NCI-H2227 treated with DMSO at 0.1 percent for 48 hours (cell line): ENCODE measurements at regions not wholly inside any gene's neighbourhood (a gene's known extent, or its start where the extent isn't known, plus 50 kb on each side); places are given as distances from the start of the nearest gene placed in this dataset.
"Not testable (repeated sequence)": the region's sequence is repeated elsewhere in the genome, so short reads cannot be mapped to it uniquely, and the experiment has no call there.

Experiments used
- DNase-seq: peaks from one replicate; lab custom pipeline; 2025; lab: John Stamatoyannopoulos, UW

- DNase-seq: no peak
These were observed 440.8 kb upstream of the CDH20 start for GRCh38 chr18:60892441-60892840.

- no peak for DNase-seq
These were observed 440.4 kb upstream of the CDH20 start for GRCh38 chr18:60892855-60893254.

- no peak for DNase-seq
These were observed 439.7 kb upstream of the CDH20 start for GRCh38 chr18:60893355-60894097.

- DNase-seq: no peak
These were observed 438.8 kb upstream of the CDH20 start for GRCh38 chr18:60894254-60894945.

GRCh38 chr18:60895181-60895580, 438.0 kb upstream of the CDH20 start:
- no peak for DNase-seq

GRCh38 chr18:60898111-60898510, 435.1 kb upstream of the CDH20 start:
- no peak for DNase-seq

GRCh38 chr18:60905699-60906098, 427.5 kb upstream of the CDH20 start:
- no peak for DNase-seq

GRCh38 chr18:60910534-60910933, 422.7 kb upstream of the CDH20 start:
- DNase-seq: no peak

GRCh38 chr18:60911504-60911903, 421.7 kb upstream of the CDH20 start:
- DNase-seq: no peak

GRCh38 chr18:60915160-60915559, 418.1 kb upstream of the CDH20 start:
- no peak for DNase-seq

- not testable (repeated sequence) for DNase-seq
These were observed 414.4 kb upstream of the CDH20 start for GRCh38 chr18:60918862-60919261.

GRCh38 chr18:60925892-60926291, 407.3 kb upstream of the CDH20 start:
- no peak for DNase-seq

- DNase-seq: no peak
These were observed 403.3 kb upstream of the CDH20 start for GRCh38 chr18:60929966-60930365.

- no peak for DNase-seq
These were observed 398.0 kb upstream of the CDH20 start for GRCh38 chr18:60935041-60935910.

GRCh38 chr18:60936101-60936500, 397.1 kb upstream of the CDH20 start:
- DNase-seq: no peak

- no peak for DNase-seq
These were observed 389.9 kb upstream of the CDH20 start for GRCh38 chr18:60943297-60943696.

- no peak for DNase-seq
These were observed 382.6 kb upstream of the CDH20 start for GRCh38 chr18:60950634-60951033.

- DNase-seq: no peak
These were observed 382.1 kb upstream of the CDH20 start for GRCh38 chr18:60951091-60951490.

GRCh38 chr18:60962625-60963024, 370.6 kb upstream of the CDH20 start:
- DNase-seq: peak; percentile 49

GRCh38 chr18:60965856-60966255, 367.4 kb upstream of the CDH20 start:
- DNase-seq: peak; percentile 70

- no peak for DNase-seq
These were observed 366.4 kb upstream of the CDH20 start for GRCh38 chr18:60966876-60967275.

- DNase-seq: no peak
These were observed 357.8 kb upstream of the CDH20 start for GRCh38 chr18:60975420-60975819.

GRCh38 chr18:60976976-60977375, 356.3 kb upstream of the CDH20 start:
- no peak for DNase-seq
